Endothelial cell of umbilical vein (primary cell): ENCODE measurements at regions not wholly inside any gene's neighbourhood (a gene's known extent, or its start where the extent isn't known, plus 50 kb on each side); places are given as distances from the start of the nearest gene placed in this dataset.

Experiments used
- BruUV-seq: library from RNA; stranded (reverse); fragments of 400-500 nt; replicated peaks from 2 replicates; lab custom pipeline; 2021; lab: Mats Ljungman, UMichigan
- CTCF ChIA-PET: fragments of 300-600, 350-600 bp; sonication (Branson Sonifier 250); formaldehyde crosslinking; loops from one replicate; lab custom pipeline; 2021; ENCODE audit warnings: antibody characterized with exemption, inconsistent platforms; lab: Charles Lee
- POLR2A ChIA-PET: fragments of 300-600, 350-600 bp; sonication (Branson Sonifier 250); formaldehyde crosslinking; loops from one replicate; lab custom pipeline; 2021; ENCODE audit warnings: antibody characterized with exemption, inconsistent platforms; lab: Charles Lee
- DNase-seq: peaks from one replicate; pipeline ENCODE4 v3.0.0-alpha.2; 2011; ENCODE audit warnings: low read depth, low spot score
- FAIRE-seq: peaks from 2 replicates; lab custom pipeline; 2011; peaks lifted over from hg19 to GRCh38; lab: Jason Lieb, UNC
- H2AFZ ChIP-seq: 2 replicates; pipeline ENCODE4 v1.6.0; 2012; ENCODE audit warnings: low read depth, low read length, control low read depth, inconsistent platforms
- H3K27ac ChIP-seq: 2 replicates; pipeline ENCODE4 v1.5.1; 2011; ENCODE audit warnings: low read depth, mild to moderate bottlenecking, control low read depth, low read length, moderate library complexity; ENCODE audit not compliant: insufficient read depth
- H3K27me3 ChIP-seq, 2 experiments: 2 replicates each; pipeline versions ENCODE4 v1.6.0 to v1.6.1; 2011; ENCODE audit warnings: low read length in 2 of 2, mixed read lengths in 1 of 2; ENCODE audit not compliant: control insufficient read depth in 2 of 2, insufficient read depth in 2 of 2
- H3K36me3 ChIP-seq, 2 experiments: 2 replicates in 1 of 2; 3 replicates in 1 of 2; pipeline ENCODE4 v1.5.1; 2011; ENCODE audit warnings: low read length in 2 of 2, mild to moderate bottlenecking in 1 of 2, moderate library complexity in 1 of 2; ENCODE audit not compliant: control insufficient read depth in 2 of 2, insufficient read depth in 2 of 2; ENCODE audit errors: extremely low read depth in 1 of 2
- H3K4me1 ChIP-seq: 3 replicates; pipeline ENCODE4 v1.5.1; 2011; ENCODE audit warnings: mild to moderate bottlenecking, low read length; ENCODE audit not compliant: control insufficient read depth, insufficient read depth; ENCODE audit errors: extremely low read depth
- H3K4me2 ChIP-seq: 2 replicates; pipeline ENCODE4 v1.6.1; 2011; ENCODE audit warnings: low read length, control low read depth, mixed read lengths; ENCODE audit not compliant: insufficient read depth
- H3K4me3 ChIP-seq, 3 experiments: fragments of 200-600 bp in 1 of 3; sonication (generic), shearing (Covaris generic) in 1 of 3; replicated peaks in 1 of 3; 2 replicates each; pipeline ENCODE4 v1.5.1; 2011 to 2016; ENCODE audit warnings: control low read depth in 3 of 3, low read length in 3 of 3, mild to moderate bottlenecking in 2 of 3, inconsistent platforms in 1 of 3, low read depth in 1 of 3, moderate library complexity in 1 of 3; ENCODE audit not compliant: insufficient read depth in 1 of 3
- H3K79me2 ChIP-seq: 2 replicates; pipeline ENCODE4 v1.6.0; 2012; ENCODE audit warnings: low read length, inconsistent platforms; ENCODE audit not compliant: control insufficient read depth, insufficient read depth
- H3K9ac ChIP-seq: replicated peaks from 2 replicates; pipeline ENCODE3; 2011; ENCODE audit warnings: low read length, control low read depth; ENCODE audit not compliant: insufficient read depth; ENCODE audit errors: extremely low read depth
- H3K9me1 ChIP-seq: replicated peaks from 3 replicates; pipeline ENCODE4 v1.6.0; 2011; ENCODE audit warnings: mild to moderate bottlenecking, low read length; ENCODE audit not compliant: control insufficient read depth, insufficient read depth; ENCODE audit errors: extremely low read depth
- H3K9me3 ChIP-seq: replicated peaks from 2 replicates; pipeline ENCODE4 v1.5.1; 2012; ENCODE audit warnings: low read length, inconsistent platforms; ENCODE audit not compliant: control insufficient read depth, insufficient read depth
- H4K20me1 ChIP-seq: replicated peaks from 2 replicates; pipeline ENCODE3; 2011; ENCODE audit warnings: mild to moderate bottlenecking, low read length; ENCODE audit not compliant: control insufficient read depth, insufficient read depth; ENCODE audit errors: extremely low read depth
- CTCF ChIP-seq, 2 donors: IDR thresholded peaks; 1 replicate in 1 of 2; 2 replicates in 1 of 2; pipeline ENCODE4 v1.5.1; 2011; ENCODE audit warnings: low read length in 2 of 2, mild to moderate bottlenecking in 2 of 2, moderate library complexity in 2 of 2, control low read depth in 1 of 2, inconsistent platforms in 1 of 2, low read depth in 1 of 2; ENCODE audit not compliant: insufficient read depth in 1 of 2; ENCODE audit errors: extremely low read depth in 1 of 2
- FOS ChIP-seq: IDR thresholded peaks from 2 replicates; pipeline ENCODE4 v1.6.1; 2011; ENCODE audit warnings: mild to moderate bottlenecking, low read length, moderate library complexity, borderline replicate concordance; ENCODE audit not compliant: insufficient read depth
- GATA2 ChIP-seq: IDR thresholded peaks from 2 replicates; pipeline ENCODE4 v1.7.0; 2011; ENCODE audit warnings: low read depth, mild to moderate bottlenecking, moderate library complexity, mixed read lengths, low read length; ENCODE audit not compliant: insufficient read length, insufficient read depth
- POLR2AphosphoS5 ChIP-seq: IDR thresholded peaks from 2 replicates; pipeline ENCODE4 v1.6.1; 2012; ENCODE audit warnings: low read depth, mild to moderate bottlenecking, control low read depth, low read length, moderate library complexity; ENCODE audit not compliant: insufficient read depth
- dilution Hi-C: fragments of 300-500 bp; cut with MboI; formaldehyde crosslinking; loops from one replicate; pipeline ENCODE4 v1.15.0; 2019; ENCODE audit warnings: low sequenced_read_pairs; ENCODE audit not compliant: extremely low pct_ligation_motif_present
- intact Hi-C: fragments of 100-400 bp; cut with micrococcal nuclease; formaldehyde crosslinking; loops from one replicate; pipeline ENCODE4 v1.10.0; 2022

- H2AFZ ChIP-seq: no peak overlapping the region
- no peak for FAIRE-seq
- no peak overlapping the region for H3K27ac ChIP-seq
- H3K9ac ChIP-seq: no peak overlapping the region
- no peak overlapping the region for H3K4me3 ChIP-seq
- no peaks in the 10 kb centered on the region for H4K20me1 ChIP-seq
- POLR2A ChIA-PET: no interaction called here
- H3K9me3 ChIP-seq: no peaks in the 10 kb centered on the region
- no peak for DNase-seq
- H3K9me1 ChIP-seq: no peaks in the 10 kb centered on the region
- no peak for TF ChIP-seq CTCF (IDR thresholded peaks at IDR 0.05; ENCODE audit: extremely low read depth in 1 of 2, insufficient read depth in 1 of 2, low read depth in 1 of 2, low read length in 2 of 2)
- TF ChIP-seq POLR2AphosphoS5: no peak
- no peaks in the 10 kb centered on the region for H3K79me2 ChIP-seq
- dilution Hi-C loops: no loop called here
- intact Hi-C loops: no loop called here
- H3K27me3 ChIP-seq: no peaks in the 10 kb centered on the region
- no peaks in the 10 kb centered on the region for H3K36me3 ChIP-seq
- BruUV-seq: no TSS peak
- H3K4me1 ChIP-seq: no peaks in the 10 kb centered on the region
- CTCF ChIA-PET: no interaction called here
- no peak overlapping the region for H3K4me2 ChIP-seq
These were observed 53.4 kb upstream of the ACTRT2 start for GRCh38 chr1:2967881-2968280.

GRCh38 chr1:2968471-2968881, 52.8 kb upstream of the ACTRT2 start:
- H4K20me1 ChIP-seq: no peaks in the 10 kb centered on the region
- no peaks in the 10 kb centered on the region for H3K9me3 ChIP-seq
- no TSS peak for BruUV-seq
- POLR2A ChIA-PET: no interaction called here
- intact Hi-C loops (no loop called here), dilution Hi-C loops (no loop called here)
- H3K79me2 ChIP-seq: no peaks in the 10 kb centered on the region
- H3K4me1 ChIP-seq: no peaks in the 10 kb centered on the region
- H3K4me2 ChIP-seq: no peak overlapping the region
- H3K9me1 ChIP-seq: no peaks in the 10 kb centered on the region
- no peak for DNase-seq
- no peaks in the 10 kb centered on the region for H3K27me3 ChIP-seq
- H3K27ac ChIP-seq: no peak overlapping the region
- CTCF ChIA-PET: no interaction called here
- TF ChIP-seq FOS (no peak), GATA2 (no peak), POLR2AphosphoS5 (no peak)
- H3K4me3 ChIP-seq: no peak overlapping the region
- no peak for FAIRE-seq
- H3K9ac ChIP-seq: no peak overlapping the region
- no peak overlapping the region for H2AFZ ChIP-seq
- no peaks in the 10 kb centered on the region for H3K36me3 ChIP-seq
